Smooth muscle cell (in vitro differentiated cells): ENCODE measurements at regions not wholly inside any gene's neighbourhood (a gene's known extent, or its start where the extent isn't known, plus 50 kb on each side); places are given as distances from the start of the nearest gene placed in this dataset.

Source experiments
- DNase-seq: peaks from one replicate; lab custom pipeline; 2025; ENCODE audit not compliant: unreplicated experiment; lab: John Stamatoyannopoulos, UW
- H2AFZ ChIP-seq: fragments of 200-600 bp; sonication (generic); 2 replicates; pipeline ENCODE4 v1.6.0; 2016; ENCODE audit warnings: antibody characterized with exemption, low read depth, mild to moderate bottlenecking
- H3F3A ChIP-seq: fragments of 200-600 bp; sonication (generic); 2 replicates; pipeline ENCODE4 v1.6.0; 2017; ENCODE audit warnings: antibody characterized with exemption, low read depth
- H3K27ac ChIP-seq: fragments of 200-600 bp; sonication (generic); 2 replicates; pipeline ENCODE4 v1.5.1; 2016; ENCODE audit warnings: low read depth, mild to moderate bottlenecking
- H3K27me3 ChIP-seq: fragments of 200-600 bp; sonication (generic); 2 replicates; pipeline ENCODE4 v1.6.1; 2016; ENCODE audit warnings: low read depth, mild to moderate bottlenecking
- H3K36me3 ChIP-seq: fragments of 200-600 bp; sonication (generic); 2 replicates; pipeline ENCODE4 v1.5.1; 2016; ENCODE audit warnings: low read depth
- H3K4me1 ChIP-seq: fragments of 200-600 bp; sonication (generic); 2 replicates; pipeline ENCODE4 v1.5.1; 2016; ENCODE audit warnings: low read depth
- H3K4me2 ChIP-seq: fragments of 200-600 bp; sonication (generic); 2 replicates; pipeline ENCODE4 v1.6.0; 2016; ENCODE audit warnings: mild to moderate bottlenecking
- H3K4me3 ChIP-seq: fragments of 200-600 bp; sonication (generic); 2 replicates; pipeline ENCODE4 v1.5.1; 2016; ENCODE audit warnings: mild to moderate bottlenecking
- H3K79me2 ChIP-seq: fragments of 200-600 bp; sonication (generic); 2 replicates; pipeline ENCODE4 v1.6.0; 2016; ENCODE audit warnings: low read depth, mild to moderate bottlenecking
- H3K9ac ChIP-seq: fragments of 200-600 bp; sonication (generic); 2 replicates; pipeline ENCODE4 v1.6.0; 2016; ENCODE audit warnings: low read depth
- H3K9me3 ChIP-seq: fragments of 200-600 bp; sonication (generic); replicated peaks from 2 replicates; pipeline ENCODE4 v1.5.1; 2016; ENCODE audit warnings: low read depth
- H4K20me1 ChIP-seq: fragments of 200-600 bp; sonication (generic); 2 replicates; pipeline ENCODE4 v1.6.0; 2016; ENCODE audit warnings: low read depth
- WGBS: methylation state at CpG from one replicate; pipeline ENCODE4 v1.1.7; 2016; ENCODE audit warnings: low lambda C conversion rate; 5-methylcytosine and 5-hydroxymethylcytosine counted together
- TF ChIP-seq, protein P1 (sequence below): fragments of 200-600 bp; sonication (generic); IDR thresholded peaks from 2 replicates; pipeline ENCODE4 v1.5.1; 2017; ENCODE audit warnings: borderline replicate concordance, mild to moderate bottlenecking, antibody characterized with exemption; ENCODE audit not compliant: insufficient read depth, poor library complexity, severe bottlenecking

DNA sequence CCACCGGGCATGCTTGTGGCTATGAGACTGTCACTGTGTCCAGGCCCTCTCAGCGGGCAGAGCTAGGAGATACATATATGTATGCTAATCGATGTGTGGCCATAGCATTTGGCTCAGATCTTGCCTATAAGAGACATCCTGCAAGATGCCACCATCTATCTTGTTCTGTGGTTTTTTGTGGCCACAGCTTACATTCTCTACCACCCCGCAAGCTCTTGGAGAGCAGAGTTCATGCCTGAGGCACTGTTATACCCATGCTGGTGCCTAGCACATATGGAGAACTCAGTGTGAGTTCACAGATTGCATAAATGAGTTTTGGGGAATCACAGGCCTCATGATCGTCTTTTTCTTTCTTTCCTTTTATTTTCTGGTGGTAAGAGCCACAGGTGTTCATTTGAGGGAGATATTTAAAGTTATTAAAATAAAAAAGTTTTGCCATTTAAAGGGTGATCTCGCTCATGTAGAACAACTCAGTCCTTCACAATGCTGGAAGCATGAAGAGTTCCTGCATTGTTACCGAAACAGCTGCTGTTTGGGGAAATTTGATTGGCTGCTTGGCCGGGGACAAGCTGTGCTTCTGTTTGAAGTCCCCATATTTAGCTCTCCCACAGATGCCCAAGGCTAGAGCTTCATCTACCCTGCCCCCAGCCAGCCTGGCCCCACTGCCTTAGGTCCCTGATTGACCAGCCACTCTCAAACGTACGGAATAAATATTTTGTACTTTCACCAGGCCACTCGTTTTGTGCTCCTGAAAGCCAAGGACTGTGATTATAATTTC is 169.2 kb upstream of the MAP1B start:
- H3K27ac ChIP-seq, result no peak overlapping the region
- WGBS, result 84% methylated on average over 11 of the region's 11 CpGs

DNA sequence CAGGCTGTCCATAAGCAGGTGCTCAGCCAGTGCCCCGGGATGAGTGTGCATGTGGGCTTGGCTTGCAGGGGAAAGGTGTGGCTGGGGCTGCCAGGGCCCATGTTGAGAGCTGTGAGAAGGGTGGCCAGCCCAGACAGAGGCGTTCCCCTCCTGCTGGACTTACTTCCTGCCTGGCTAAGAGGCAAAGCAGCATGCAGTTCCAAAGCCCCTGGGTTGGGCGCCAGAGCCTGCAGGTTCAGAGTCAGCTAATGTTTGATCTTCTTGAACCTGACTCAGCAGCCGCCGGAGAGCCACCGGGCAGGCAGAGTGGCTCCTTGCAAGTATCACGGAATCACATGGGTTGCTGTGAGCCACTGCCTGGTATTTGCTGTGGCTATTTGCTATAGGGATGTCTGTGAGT is 168.4 kb upstream of the MAP1B start:
- no peak overlapping the region for H3K9ac ChIP-seq
- H3K4me3 ChIP-seq, result no peak overlapping the region
- DNase-seq, result no peak
- no peaks in the 10 kb centered on the region for H3K36me3 ChIP-seq
- H3K4me1 ChIP-seq, result no peaks in the 10 kb centered on the region
- no peaks in the 10 kb centered on the region for H3K79me2 ChIP-seq
- H3K27ac ChIP-seq, result no peak overlapping the region
- no peak overlapping the region for H3K4me2 ChIP-seq
- H3K9me3 ChIP-seq, result no peaks in the 10 kb centered on the region
- no peaks in the 10 kb centered on the region for H4K20me1 ChIP-seq
- TF ChIP-seq, protein P1, sequence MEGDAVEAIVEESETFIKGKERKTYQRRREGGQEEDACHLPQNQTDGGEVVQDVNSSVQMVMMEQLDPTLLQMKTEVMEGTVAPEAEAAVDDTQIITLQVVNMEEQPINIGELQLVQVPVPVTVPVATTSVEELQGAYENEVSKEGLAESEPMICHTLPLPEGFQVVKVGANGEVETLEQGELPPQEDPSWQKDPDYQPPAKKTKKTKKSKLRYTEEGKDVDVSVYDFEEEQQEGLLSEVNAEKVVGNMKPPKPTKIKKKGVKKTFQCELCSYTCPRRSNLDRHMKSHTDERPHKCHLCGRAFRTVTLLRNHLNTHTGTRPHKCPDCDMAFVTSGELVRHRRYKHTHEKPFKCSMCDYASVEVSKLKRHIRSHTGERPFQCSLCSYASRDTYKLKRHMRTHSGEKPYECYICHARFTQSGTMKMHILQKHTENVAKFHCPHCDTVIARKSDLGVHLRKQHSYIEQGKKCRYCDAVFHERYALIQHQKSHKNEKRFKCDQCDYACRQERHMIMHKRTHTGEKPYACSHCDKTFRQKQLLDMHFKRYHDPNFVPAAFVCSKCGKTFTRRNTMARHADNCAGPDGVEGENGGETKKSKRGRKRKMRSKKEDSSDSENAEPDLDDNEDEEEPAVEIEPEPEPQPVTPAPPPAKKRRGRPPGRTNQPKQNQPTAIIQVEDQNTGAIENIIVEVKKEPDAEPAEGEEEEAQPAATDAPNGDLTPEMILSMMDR, result no peak
- 59% methylated on average over 7 of the region's 7 CpGs for WGBS
- no peaks in the 10 kb centered on the region for H3K27me3 ChIP-seq
- H2AFZ ChIP-seq, result no peak overlapping the region
- H3F3A ChIP-seq, result no peaks in the 10 kb centered on the region

More for the DNA sequence above, 169.2 kb upstream of the MAP1B start:
- H3K79me2 ChIP-seq, result no peaks in the 10 kb centered on the region
- H3K9me3 ChIP-seq, result no peaks in the 10 kb centered on the region
- no peaks in the 10 kb centered on the region for H3F3A ChIP-seq
- no peak for DNase-seq
- no peak overlapping the region for H3K4me2 ChIP-seq
- H4K20me1 ChIP-seq, result no peaks in the 10 kb centered on the region
- no peaks in the 10 kb centered on the region for H3K4me1 ChIP-seq
- H3K36me3 ChIP-seq, result no peaks in the 10 kb centered on the region
- no peak overlapping the region for H2AFZ ChIP-seq
- no peak overlapping the region for H3K9ac ChIP-seq
- no peaks in the 10 kb centered on the region for H3K27me3 ChIP-seq
- TF ChIP-seq, protein P1, result no peak
- H3K4me3 ChIP-seq, result no peak overlapping the region

DNA sequence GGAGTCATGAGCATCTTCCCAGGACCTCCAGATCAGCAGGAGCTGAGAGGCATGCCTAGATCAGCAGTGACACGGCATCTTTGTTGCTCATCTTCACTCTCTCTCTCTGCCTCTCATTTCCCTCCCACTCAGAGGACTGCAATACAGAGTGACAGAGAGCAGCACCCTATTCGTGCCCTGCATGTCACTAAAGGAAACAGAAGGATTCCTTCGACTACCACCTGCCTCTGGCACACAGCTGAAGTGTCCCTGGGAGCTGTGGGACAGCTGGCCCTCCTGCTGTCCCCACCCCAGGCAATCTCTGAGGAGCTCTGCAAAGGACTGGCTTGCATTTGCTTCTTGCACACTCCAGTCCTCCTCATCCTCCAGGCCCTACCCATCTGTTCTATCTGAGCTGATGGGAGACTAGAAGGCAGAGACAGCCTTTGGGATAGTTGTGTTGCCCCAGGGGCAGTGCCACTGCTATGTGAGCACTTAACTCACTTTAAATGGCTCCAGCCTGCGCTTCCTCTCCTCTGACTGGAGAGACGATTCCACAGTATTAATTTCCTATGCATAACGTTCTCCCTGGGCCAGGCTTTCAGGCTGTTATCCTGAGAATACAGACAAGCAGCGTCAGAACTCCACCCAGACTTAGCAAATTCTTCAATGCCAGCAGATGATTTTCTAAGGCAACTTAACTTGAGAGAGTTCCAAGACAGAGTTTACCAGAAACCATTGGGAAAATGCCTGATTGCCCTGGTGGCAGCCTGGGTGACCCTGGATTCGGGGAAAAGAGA is 167.6 kb upstream of the MAP1B start:
- TF ChIP-seq, protein P1, result no peak
- H3K4me1 ChIP-seq, result no peaks in the 10 kb centered on the region
- H3K36me3 ChIP-seq, result no peaks in the 10 kb centered on the region
- no peak overlapping the region for H3K4me2 ChIP-seq
- H3K79me2 ChIP-seq, result no peaks in the 10 kb centered on the region
- no peak overlapping the region for H3K9ac ChIP-seq
- H3K9me3 ChIP-seq, result no peaks in the 10 kb centered on the region
- no peaks in the 10 kb centered on the region for H3K27me3 ChIP-seq
- H3F3A ChIP-seq, result no peaks in the 10 kb centered on the region
- H2AFZ ChIP-seq, result no peak overlapping the region
- H3K27ac ChIP-seq, result no peak overlapping the region
- 46% methylated on average over 8 of the region's 8 CpGs for WGBS
- no peaks in the 10 kb centered on the region for H4K20me1 ChIP-seq
- no peak for DNase-seq
- H3K4me3 ChIP-seq, result no peak overlapping the region
